ENCODE measurements at regions not wholly inside any gene's neighbourhood (a gene's known extent, or its start where the extent isn't known, plus 50 kb on each side); places are given as distances from the start of the nearest gene placed in this dataset.
"Not testable (repeated sequence)": the region's sequence is repeated elsewhere in the genome, so short reads cannot be mapped to it uniquely, and the experiment has no call there.

DNA sequence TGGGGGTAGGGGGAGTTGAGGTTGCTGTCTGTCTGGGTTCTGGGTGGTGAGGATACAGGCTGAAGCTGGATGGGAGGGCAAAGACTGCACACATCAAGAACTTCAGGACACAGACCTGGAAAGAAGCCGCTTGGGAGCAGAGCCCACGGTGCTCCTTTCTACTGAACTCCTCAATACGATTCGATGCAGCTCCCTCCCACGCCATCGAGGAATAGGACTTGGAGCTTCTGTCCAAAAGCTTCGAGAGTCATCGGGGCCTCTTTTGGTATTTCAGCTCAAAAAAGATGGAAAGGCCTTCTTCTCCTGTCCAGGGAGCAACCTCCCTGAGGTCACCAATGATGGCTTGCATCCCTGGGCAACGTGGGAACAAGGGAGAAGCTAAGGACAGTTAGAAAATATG is 407.1 kb upstream of the MGMT start:
- DNase-seq: no peak

DNA sequence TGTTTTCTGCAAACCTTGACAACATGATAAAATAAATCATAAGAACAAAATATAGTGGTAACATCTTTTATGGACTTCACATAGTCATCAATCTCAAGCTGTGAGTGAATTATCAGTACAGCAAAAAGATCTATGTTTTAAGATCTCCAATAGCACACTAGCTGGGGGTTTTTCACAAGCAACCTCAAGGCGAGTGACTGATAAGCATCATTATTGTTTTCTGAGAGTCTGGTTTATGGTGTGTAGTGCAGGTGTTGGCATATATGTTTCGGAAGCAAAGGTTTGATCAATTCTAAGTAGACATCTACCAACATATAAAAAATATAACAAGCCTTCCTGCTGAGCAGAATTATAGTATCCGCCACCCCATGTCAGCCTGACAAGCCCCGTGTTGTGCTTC is 403.8 kb upstream of the MGMT start:
- no peak for DNase-seq

DNA sequence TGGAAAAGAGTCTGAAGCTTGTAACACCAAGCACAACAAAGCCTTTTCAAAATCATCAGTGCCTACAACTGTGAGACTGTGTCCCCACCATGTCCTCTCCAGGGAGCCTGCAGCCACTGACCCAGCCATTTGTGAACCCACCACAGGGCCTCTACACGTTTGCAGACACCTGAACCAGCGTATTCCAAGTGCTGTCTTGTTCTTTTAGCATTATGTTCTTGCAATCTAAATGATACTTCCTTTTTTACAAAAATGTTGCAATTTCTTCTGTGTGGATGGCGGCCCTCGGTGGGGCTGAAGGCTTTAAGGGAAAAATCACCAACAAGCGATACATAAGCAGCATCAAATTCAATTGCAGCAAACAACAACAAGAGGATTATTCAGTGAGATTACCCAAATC is 403.2 kb upstream of the MGMT start:
- no peak for DNase-seq

DNA sequence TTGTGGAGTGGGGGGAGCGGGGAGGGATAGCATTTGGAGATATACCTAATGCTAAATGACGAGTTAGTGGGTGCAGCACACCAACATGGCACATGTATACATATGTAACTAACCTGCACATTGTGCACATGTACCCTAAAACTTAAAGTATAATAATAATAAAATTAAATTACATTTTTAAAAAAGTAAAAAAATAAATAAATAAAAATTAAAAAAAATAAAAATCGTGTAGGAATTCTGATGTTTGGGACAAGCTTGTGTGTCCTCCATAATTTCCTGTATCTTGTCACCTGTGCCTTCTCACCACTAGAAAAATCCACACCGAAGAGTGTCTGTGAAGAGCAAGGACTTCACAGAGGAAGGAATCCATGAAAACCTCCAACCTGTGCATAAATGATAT is 400.5 kb upstream of the MGMT start:
- not testable (repeated sequence) for DNase-seq

DNA sequence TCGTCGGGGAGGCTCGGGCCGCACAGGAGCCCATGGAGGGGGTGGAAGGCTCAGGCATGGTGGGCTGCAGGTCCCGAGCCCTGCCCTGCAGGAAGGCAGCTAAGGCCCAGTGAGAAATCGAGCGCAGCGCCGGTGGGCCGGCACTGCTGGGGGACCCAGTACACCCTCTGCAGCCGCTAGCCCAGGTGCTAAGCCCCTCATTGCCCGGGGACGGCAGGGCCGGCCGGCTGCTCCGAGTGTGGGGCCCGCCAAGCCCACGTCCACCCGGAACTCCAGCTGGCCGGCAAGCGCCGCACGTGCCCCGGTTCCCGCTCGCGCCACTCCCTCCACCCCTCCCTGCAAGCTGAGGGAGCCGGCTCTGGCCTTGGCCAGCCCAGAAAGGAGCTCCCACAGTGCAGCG is 395.6 kb upstream of the MGMT start:
- DNase-seq: not testable (repeated sequence)

DNA sequence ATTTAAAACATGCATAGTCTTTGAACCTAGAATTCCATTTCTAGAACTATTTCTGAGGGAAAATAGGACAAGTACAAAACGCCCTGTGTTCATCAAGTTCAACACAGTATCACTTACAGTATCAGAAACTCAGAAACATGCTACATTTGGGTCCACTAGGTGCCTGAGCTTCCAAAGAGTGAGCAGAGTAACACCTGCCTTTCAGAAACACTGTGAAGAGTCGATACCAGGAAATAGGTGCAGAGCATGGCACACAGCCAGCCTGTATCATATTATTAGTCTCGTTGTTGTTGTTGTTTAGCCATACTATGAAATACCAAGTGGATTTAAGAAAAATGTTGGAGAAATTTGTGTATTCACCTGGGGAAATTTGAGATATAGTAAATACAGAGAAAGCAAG is 392.1 kb upstream of the MGMT start:
- DNase-seq: no peak

DNA sequence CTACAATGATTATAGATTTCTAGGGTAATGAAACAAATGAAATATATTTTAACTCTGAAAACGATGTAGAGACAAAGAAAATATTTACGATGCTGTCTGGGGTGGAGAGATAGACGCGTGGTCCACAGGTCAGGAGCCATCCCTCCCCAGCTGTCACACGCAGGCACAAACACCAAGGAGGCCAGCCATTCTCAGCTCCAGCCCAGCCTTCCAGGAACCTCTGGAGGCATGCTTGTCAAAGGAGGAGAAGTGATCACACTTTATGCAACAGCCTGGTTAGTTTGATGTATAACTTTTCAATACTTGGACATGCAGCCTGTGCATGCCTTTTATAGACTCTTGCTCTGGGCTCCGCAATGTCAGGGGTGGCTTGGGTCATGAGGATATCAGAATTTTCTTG is 391.5 kb upstream of the MGMT start:
- no peak for DNase-seq

DNA sequence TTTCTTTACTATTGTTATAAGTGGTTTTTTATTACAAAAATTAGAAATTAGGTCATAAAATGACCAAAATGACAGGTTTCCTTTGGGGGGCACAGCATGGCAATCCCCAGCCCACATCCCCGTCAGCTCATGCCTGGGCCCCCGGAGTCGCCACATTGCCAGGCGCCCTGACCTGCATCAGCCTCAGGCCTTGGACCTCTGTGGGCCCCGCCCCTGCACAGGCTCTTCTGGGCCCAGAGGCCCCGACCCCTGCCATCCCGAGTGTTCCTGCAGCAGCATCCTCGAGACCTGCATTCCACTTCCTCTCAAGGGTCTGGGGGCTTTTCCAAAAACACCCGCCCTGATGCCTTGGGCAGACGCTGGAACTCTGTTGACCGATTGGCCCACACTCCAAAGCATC is 391.1 kb upstream of the MGMT start:
- DNase-seq: no peak

DNA sequence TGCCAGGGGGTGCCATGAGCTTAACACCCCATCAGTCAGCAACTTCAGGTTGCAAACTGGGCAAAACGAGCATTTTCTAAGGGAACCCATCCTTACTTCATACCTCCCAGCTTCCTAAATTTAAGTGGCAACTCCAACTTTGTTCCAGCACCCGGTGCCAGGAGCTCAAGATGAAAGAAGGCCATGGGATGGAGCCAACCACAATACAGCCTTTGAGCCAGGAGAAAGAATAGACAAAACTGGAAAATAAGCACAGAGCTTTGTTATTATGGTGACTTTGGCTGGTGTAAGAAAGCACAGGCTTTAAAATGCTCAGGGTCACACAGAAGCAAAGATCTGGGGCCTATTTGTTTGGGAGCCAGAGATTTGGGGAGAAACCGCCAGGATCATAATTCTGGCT is 388.7 kb upstream of the MGMT start:
- peak in 1 of 3 donors; percentile 28 for DNase-seq

DNA sequence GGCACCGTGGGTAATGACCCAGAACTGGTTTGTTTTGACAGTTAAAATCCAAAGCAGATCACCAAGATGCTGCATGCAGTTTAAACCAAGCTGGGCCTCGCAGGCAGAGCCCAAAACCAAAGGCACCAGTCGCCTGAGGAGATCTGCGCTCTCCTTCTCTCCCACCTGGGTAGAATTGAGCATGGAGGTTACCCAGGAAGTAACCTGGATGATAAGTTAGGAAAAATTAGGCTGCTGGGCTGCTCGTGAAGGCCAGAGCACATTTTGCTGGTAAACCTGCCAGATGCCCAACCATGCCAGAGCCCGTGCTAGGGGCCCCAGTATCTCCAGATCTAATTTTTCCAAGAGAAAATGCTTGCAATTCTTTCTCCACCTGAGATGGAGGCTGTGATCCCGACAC is 388.3 kb upstream of the MGMT start:
- DNase-seq: no peak

DNA sequence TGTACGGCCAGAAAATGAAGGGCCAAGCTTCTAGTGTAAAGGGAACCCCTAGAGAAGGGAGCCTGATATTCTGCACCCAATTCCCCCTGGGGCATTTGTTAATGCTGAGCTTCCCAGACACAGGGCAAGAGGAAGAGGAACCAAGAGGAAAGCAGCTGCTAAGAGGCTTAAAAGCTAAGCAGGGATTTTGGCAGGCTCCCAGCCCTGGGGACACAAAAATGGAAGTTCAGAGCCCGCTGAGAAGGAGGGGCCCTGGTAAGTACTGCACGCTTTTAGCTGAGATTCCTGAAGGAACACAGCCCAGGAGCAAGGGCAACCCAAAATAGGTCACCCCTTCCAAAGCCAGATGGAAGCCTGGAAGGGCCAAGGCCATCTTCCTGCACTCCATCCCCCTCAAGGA is 387.3 kb upstream of the MGMT start:
- peak; percentile 58 to 71 (median 58) for DNase-seq

DNA sequence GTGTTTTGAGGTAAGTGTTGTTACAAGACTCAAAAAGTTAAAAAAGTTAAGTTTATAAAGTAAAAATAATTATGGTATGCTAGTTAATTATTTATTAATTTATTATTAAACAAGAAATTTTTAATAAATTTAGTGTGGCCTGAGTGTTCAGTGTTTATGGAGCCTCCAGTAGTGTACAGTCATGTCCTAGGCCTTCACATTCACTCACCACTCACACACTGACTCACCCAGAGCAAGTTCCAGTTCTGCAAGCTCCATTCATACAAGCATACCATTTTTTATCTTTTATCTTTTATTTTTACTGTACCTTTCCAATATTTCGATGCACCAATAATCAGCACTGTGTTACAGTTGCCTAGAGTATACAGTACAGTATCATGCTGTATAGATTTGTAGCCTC is 381.2 kb upstream of the MGMT start:
- no peak for DNase-seq

DNA sequence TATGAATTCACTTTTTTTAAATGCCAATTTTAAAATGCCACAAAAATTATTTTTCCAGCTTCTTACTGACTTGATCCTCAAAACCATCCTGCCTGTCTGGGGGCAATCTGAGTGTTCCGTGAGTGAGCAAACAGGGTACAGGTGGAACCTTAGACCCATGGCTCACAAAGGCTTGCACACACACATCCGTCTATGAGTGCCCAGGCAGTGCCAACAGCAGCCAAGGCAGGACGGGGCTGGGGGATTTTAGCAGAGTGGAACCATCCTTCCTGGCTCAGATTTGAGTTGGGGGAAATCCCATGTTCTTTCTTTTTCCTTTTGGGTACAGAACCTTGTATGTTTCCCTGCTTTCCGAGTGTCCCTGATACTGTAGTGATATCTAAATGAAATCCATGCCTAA is 377.7 kb upstream of the MGMT start:
- DNase-seq: no peak

DNA sequence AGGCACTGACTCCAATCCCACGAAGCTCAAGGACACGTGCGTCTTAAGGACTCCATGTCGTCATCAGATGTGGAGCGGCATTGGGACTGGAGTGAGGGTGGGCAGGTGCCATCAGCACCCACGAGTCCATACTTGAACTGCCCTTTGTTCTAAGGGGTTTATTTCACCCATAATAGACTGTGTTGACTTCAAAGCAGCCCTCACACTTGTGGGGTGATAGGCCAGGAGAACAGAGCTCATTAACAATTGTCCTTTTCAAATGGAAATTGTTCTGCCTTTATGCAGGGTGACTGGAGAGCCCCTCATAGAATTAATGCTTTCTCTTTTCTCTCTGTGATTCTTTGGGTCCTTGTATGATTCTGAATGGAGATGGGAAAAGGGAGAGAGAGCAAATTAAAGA is 376.9 kb upstream of the MGMT start:
- no peak for DNase-seq

DNA sequence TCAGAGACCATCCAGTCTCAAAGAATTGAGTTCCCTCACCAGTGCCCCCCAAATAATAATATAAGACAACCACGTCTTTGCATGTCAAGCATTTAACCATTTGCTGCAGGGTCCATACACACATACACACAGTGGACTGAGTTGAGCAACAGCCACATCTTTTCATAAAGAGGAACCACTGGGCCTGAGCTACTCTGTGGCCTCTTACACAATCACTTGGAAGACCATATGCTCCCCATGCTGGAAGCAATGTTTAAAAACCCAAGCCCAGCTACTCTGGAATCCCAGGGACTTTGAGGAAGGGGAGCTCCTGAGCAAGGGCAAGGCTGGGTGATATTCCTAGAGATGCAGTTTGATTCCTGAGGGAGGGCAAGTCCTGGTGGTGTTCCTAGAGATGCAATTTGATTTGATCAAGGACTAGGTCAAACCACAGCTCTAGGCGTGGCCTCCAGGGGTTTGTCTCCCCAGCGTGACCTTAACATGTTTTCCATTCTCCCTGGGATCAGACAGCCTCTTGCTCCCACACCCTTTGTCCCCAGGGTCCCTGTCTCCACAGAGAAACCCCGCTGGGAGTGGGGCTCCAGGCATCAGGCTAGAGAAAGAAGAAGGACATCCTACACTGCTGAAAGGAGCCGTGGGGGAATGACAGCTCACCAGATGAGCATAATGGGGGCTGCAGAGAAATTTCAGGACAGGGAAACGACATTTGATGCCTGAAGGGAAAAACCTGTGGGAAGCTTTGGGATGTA is 376.2 kb upstream of the MGMT start:
- DNase-seq: no peak

DNA sequence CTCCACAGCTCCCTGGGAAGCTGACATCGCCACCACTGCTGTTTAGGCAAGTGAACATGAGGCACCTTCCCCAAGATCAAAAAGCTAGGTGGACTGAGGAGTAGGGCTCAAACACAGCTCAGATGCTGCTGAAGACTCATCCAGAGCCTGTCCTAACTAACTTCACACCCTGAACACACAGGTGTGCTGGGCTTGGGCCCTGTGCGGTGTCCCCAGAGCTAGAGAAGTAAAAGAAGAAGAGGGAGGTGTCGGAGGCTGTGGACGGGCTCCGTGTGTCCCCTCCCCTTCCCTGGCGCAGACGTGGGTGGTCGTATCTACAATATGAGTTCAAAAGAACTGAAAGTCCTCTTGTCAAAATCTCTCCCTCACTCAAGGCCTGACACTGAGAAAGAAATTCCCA is 373.4 kb upstream of the MGMT start:
- no peak for DNase-seq

DNA sequence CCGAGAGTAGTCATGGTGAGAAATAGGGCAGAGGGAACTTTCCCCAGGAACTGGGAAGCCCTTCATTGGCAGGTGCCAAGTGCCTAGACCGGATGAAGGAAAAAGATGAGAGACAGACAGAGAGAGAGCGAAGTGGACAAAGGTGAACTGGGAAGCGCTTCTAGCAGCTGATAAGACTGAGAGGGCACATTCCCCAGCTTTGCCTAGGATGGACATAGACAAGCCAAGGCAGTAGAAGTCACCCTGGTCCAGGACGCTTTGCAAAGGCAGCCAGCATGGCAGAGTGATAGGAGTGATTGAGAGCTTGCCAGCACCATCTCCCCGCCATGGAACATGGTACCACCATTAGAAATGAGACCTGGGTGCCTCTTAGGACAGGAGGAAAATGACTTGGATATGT is 372.8 kb upstream of the MGMT start:
- no peak for DNase-seq

DNA sequence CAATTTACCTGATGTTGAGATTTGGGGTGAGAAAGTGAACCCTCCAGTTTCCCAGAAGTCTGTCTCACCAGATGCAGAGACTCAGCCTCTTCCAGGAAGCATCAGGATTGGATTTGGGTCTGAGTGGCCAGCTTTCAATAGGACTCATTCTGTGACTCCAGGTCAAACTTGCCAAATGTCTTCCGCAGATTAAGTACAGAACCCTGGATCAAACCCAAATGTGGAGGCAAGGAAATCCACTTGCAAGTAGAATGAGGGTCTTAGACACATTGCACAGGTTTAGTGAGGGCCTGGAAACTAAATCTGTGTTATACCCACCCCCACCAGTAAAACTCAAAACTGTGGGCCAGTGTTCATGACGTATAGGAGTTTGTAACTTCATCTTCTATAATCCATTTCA is 372.2 kb upstream of the MGMT start:
- DNase-seq: peak in 1 of 3 donors; percentile 23

DNA sequence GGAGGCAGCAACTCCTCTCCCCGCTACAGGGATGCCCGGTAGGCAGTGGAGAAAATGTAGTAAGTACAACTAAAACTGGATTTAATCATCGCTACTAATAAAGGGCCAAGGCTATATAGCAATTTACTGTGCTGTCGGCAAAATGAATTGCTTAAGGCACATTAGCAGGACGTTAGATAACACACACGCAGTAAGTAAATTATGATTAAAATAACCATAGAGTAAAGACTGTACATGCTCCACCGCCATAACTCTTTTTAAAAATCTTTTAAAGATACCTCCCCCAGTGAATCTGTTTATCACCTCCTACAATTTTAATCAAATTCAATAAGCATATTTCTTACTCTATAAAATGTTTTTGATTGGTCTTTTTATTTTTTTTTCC is 371.4 kb upstream of the MGMT start:
- peak in 1 of 3 donors; percentile 53 for DNase-seq

DNA sequence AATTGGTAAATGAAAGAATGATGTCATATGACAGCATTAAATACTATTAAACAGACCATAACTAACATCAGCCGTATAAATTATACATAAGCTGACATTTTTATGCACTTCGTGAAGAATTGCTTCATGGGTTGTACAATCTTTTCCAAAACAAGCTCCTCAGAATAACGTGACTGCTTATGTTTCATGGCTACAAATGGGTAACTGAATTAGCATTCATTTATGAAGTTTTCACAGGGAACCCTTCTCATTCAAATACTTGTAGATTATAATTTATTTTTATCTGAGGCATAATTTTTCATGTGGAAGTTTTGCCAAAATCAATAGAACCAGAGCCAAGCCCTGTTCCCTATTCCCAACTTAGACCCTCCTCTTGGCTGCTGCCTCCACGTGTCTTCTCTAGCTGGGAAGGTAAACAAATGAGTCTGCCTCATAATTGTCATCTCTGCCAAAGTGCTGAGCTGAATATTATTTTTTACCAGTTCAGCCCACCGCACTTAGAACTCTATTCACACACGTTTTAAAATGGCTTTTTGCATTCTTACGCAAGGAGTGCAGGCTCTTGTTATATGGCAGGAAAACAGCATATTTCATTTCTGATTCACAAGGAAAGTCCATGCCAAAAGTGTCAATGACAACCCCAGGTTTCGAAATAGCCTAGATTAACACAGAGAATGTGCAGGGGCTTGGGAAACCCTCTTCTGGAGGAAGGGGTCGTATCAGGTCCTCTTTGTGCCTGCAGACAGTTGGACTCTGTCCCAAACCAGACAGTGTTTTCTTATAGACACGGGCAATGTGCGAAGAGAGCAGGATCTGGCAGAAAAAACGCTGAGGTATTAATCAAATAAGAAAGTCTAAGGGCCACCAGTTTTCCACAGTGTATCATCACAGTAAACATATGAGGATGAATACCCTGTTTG is 370.7 kb upstream of the MGMT start:
- peak; percentile 78 to 91 (median 79) for DNase-seq

DNA sequence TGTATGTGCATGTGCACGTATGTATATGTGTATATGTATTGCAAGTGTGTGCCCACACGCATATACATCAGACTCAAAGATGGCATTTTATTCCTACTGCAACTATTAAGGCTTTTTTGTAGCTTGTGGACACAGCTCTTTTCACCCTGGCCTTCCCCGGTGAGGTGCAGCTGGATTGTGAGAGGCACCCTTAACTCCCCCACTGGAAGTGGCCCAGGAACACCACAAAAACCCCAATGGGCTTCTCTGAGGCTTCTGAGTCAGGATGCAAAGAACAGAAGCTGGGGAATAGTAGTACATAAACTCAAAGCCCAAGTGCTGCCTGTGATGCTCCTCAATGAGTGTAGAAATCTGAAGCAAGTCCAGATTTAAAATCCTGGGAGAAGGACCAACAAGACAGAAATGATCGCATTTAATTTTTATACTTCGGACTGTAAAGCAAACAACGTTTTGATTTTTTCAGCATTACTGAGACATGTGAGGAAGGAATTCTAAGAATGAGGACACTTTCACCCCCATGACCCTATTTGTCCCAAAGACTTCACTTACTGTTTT is 369.2 kb upstream of the MGMT start:
- DNase-seq: peak; percentile 25 to 70 (median 34)

DNA sequence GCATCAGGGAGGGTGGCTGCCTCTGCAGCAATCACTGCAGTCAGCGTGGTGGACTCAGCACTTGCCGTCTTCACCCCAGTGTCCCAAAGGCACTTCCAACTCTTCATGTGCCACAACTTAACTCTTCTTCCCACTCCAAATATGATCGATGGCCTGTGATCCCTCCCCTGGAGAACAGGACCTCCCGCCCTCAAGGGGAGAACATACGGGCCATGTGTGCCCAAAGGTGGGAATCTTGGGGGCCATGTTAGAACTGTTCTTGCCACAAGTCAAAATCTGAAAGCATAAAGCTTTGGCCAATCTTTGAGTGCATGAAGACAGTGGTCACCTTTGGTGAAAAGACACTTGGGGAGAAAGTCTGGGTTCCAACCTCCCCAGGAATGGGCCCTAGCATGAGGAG is 368.5 kb upstream of the MGMT start:
- DNase-seq: no peak

DNA sequence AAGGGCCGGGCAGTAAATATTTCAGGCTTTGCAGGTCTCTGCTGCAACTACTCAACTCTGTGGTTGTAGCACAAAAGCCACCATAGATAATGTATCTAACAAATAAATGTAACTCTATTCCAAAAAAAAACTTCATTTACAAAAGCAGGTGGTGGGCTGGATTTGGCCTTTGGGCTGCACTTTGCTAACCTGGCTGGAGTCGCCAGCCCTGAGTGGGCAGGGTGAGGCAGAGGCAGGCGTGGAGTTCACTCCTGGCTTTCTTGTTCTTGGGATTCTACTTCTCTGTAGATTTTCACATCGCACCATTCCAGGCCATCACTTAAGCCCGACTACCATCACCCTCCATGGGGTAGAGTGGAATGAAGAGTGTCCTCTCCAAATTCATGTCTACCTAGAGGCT is 367.6 kb upstream of the MGMT start:
- no peak for DNase-seq

Data from muscle of back (tissue), 3 donors.